ENCODE measurements at regions not wholly inside any gene's neighbourhood (a gene's known extent, or its start where the extent isn't known, plus 50 kb on each side); places are given as distances from the start of the nearest gene placed in this dataset.

DNA sequence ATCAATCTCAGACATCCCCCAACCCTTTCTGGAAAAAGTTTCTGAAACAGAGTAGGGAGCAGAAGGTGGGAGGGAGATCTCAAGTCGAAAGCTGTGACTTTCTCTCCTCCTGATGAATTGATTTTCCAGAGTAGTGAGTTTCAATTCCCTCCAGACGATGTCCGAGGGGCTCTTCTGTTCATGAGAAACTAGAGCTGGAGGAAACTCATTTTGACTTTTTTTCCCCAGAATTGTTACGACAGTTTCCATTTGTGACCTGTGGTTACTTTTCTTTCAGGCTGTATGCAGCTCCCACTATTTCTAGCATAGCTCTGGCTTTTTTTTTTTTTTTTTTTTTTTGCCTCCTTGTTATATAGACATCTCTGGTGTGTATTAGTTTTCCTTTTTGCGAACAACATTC, 422.1 kb upstream of the SALL1 start:
- Histone ChIP-seq H3K9me3 (ENCODE audit: control insufficient read depth, insufficient read depth, low read length) (no peaks in the 10 kb centered on the region), H2AFZ (replicated peaks; ENCODE audit: low read length, poor library complexity) (no peak overlapping the region), H3K4me3 (ENCODE audit: insufficient read depth, low read depth, low read length) (no peak overlapping the region), H2BK5ac (ENCODE audit: low read depth, low read length, poor library complexity, severe bottlenecking) (no peak overlapping the region), H3K36me3 (ENCODE audit: control insufficient read depth, insufficient read depth, low read length) (no peaks in the 10 kb centered on the region), H3K9ac (ENCODE audit: low read depth, low read length) (no peak overlapping the region), H4K91ac (ENCODE audit: insufficient read depth, low read depth, low read length) (no peak overlapping the region), H3K14ac (replicated peaks; ENCODE audit: low read depth, low read length) (no peak overlapping the region), H3K56ac (ENCODE audit: extremely low read depth, insufficient read depth, low read length) (no peak overlapping the region), H4K5ac (ENCODE audit: low read depth, low read length) (no peak overlapping the region), H3K79me1 (ENCODE audit: low read depth in 1 of 2, low read length in 2 of 2) (no peaks in the 10 kb centered on the region), H4K20me1 (ENCODE audit: insufficient read depth, low read length) (no peaks in the 10 kb centered on the region), H2BK20ac (ENCODE audit: low read depth, low read length) (no peak overlapping the region), H3K4me2 (ENCODE audit: low read depth, low read length) (no peak overlapping the region), H2BK120ac (ENCODE audit: low read depth, low read length) (no peak overlapping the region), H3K27ac (ENCODE audit: insufficient read depth, low read length) (no peak overlapping the region), H3K9me1 (ENCODE audit: insufficient read depth, low read length) (no peaks in the 10 kb centered on the region), H2BK15ac (ENCODE audit: low read depth, low read length) (no peak overlapping the region), H3K27me3 (ENCODE audit: control insufficient read depth, insufficient read depth, low read length) (peaks cover 11% of the 10 kb centered on the region), H2AK9ac (replicated peaks; ENCODE audit: low read depth, low read length, poor library complexity) (no peak overlapping the region), H3K4ac (ENCODE audit: low read depth, low read length) (no peak overlapping the region), H3K23ac (ENCODE audit: low read depth, low read length) (no peak overlapping the region), H3K18ac (ENCODE audit: low read depth, low read length) (no peak overlapping the region), H2AK5ac (ENCODE audit: low read depth, low read length) (no peak overlapping the region), H3K4me1 (ENCODE audit: control insufficient read depth, insufficient read depth, low read length) (no peaks in the 10 kb centered on the region), H4K8ac (ENCODE audit: low read depth in 2 of 2, low read length in 2 of 2) (no peak overlapping the region)
- BruUV-seq (replicated peaks) = no TSS peak
- intact Hi-C loops (cut with micrococcal nuclease) (loop anchor here (10.0 kb wide), 1 partner anchor 172 kb away; no protein-coding TSS in a partner anchor), dilution Hi-C loops (cut with HindIII; ENCODE audit: low sequenced_read_pairs, unreplicated experiment) (no loop called here), in situ Hi-C loops (cut with MboI; ENCODE audit: low sequenced_read_pairs) (no loop called here)
- DNase-seq = no peak
- no peak for ATAC-seq (ENCODE audit: low read depth)
- ChIA-PET CTCF (no interaction called here), POLR2A (ENCODE audit: unreplicated experiment) (no interaction called here)
- TF ChIP-seq RFX5 (IDR thresholded peaks at IDR 0.05; ENCODE audit: low read depth, low read length) = no peak
- TF ChIP-seq, protein P1, sequence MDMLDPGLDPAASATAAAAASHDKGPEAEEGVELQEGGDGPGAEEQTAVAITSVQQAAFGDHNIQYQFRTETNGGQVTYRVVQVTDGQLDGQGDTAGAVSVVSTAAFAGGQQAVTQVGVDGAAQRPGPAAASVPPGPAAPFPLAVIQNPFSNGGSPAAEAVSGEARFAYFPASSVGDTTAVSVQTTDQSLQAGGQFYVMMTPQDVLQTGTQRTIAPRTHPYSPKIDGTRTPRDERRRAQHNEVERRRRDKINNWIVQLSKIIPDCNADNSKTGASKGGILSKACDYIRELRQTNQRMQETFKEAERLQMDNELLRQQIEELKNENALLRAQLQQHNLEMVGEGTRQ (IDR thresholded peaks at IDR 0.05; ENCODE audit: low read depth, low read length) = no peak
- no peak for TF ChIP-seq RAD21 (IDR thresholded peaks at IDR 0.05; ENCODE audit: low read length)
- TF ChIP-seq POLR2A (IDR thresholded peaks at IDR 0.05; ENCODE audit: low read depth, low read length) = no peak
- no peak for TF ChIP-seq RCOR1 (IDR thresholded peaks at IDR 0.05; ENCODE audit: insufficient replicate concordance, low read length)
- TF ChIP-seq, protein P2, sequence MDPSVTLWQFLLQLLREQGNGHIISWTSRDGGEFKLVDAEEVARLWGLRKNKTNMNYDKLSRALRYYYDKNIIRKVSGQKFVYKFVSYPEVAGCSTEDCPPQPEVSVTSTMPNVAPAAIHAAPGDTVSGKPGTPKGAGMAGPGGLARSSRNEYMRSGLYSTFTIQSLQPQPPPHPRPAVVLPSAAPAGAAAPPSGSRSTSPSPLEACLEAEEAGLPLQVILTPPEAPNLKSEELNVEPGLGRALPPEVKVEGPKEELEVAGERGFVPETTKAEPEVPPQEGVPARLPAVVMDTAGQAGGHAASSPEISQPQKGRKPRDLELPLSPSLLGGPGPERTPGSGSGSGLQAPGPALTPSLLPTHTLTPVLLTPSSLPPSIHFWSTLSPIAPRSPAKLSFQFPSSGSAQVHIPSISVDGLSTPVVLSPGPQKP (IDR thresholded peaks at IDR 0.05; ENCODE audit: borderline replicate concordance, low read depth, low read length) = no peak
- no peak for TF ChIP-seq FOS (IDR thresholded peaks at IDR 0.05; ENCODE audit: low read depth, low read length)
- TF ChIP-seq, protein P3, sequence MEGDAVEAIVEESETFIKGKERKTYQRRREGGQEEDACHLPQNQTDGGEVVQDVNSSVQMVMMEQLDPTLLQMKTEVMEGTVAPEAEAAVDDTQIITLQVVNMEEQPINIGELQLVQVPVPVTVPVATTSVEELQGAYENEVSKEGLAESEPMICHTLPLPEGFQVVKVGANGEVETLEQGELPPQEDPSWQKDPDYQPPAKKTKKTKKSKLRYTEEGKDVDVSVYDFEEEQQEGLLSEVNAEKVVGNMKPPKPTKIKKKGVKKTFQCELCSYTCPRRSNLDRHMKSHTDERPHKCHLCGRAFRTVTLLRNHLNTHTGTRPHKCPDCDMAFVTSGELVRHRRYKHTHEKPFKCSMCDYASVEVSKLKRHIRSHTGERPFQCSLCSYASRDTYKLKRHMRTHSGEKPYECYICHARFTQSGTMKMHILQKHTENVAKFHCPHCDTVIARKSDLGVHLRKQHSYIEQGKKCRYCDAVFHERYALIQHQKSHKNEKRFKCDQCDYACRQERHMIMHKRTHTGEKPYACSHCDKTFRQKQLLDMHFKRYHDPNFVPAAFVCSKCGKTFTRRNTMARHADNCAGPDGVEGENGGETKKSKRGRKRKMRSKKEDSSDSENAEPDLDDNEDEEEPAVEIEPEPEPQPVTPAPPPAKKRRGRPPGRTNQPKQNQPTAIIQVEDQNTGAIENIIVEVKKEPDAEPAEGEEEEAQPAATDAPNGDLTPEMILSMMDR (conservative IDR thresholded peaks at IDR 0.05; ENCODE audit: low read depth, low read length) = no peak
- no peak for TF ChIP-seq MAZ (IDR thresholded peaks at IDR 0.05; ENCODE audit: borderline replicate concordance, low read depth, low read length)
- TF ChIP-seq CHD1 (IDR thresholded peaks at IDR 0.05; ENCODE audit: low read depth, low read length) = no peak
- no peak for TF ChIP-seq SMC3 (IDR thresholded peaks at IDR 0.05; ENCODE audit: low read depth, low read length)
- TF ChIP-seq NFE2L2 (IDR thresholded peaks at IDR 0.05; ENCODE audit: low read depth, low read length) = no peak
- TF ChIP-seq CEBPB (IDR thresholded peaks at IDR 0.05; ENCODE audit: low read depth, low read length) = no peak
- TF ChIP-seq MAFK (IDR thresholded peaks at IDR 0.05; ENCODE audit: low read depth, low read length) = no peak
- no peak for TF ChIP-seq BHLHE40 (IDR thresholded peaks at IDR 0.05; ENCODE audit: low read depth, low read length)
- no CpG with 5 or more reads among the region's 5 CpGs for WGBS, 2 experiments (ENCODE audit: extremely low coverage in 2 of 2, insufficient read length in 1 of 2)

Measured in IMR-90 (cell line).